Right atrium auricular region (tissue), 2 donors: ENCODE measurements at regions not wholly inside any gene's neighbourhood (a gene's known extent, or its start where the extent isn't known, plus 50 kb on each side); places are given as distances from the start of the nearest gene placed in this dataset.

Experiments used
- DNase-seq: peaks from one replicate; pipeline ENCODE4 v3.0.0-alpha.2; 2019; ENCODE audit warnings: low spot score
- H3K27ac ChIP-seq, 2 donors: fragments of 200-600 bp; sonication (generic); 1 replicate in 1 of 2; 2 replicates in 1 of 2; pipeline ENCODE4 v1.5.1; 2016 to 2019
- H3K27me3 ChIP-seq, 2 donors: fragments of 200-600 bp; sonication (generic); one replicate each; pipeline versions ENCODE4 v1.5.1 to v1.6.0; 2017 to 2019
- H3K36me3 ChIP-seq: fragments of 200-600 bp; sonication (generic); one replicate; pipeline ENCODE4 v1.5.1; 2016
- H3K4me1 ChIP-seq, 2 donors: fragments of 200-600 bp; sonication (generic); one replicate each; pipeline versions ENCODE4 v1.5.1 to v1.6.0; 2017 to 2019
- H3K4me3 ChIP-seq, 2 donors: fragments of 200-600 bp; sonication (generic); 1 replicate in 1 of 2; 2 replicates in 1 of 2; pipeline ENCODE4 v1.5.1; 2017 to 2019; ENCODE audit warnings: mild to moderate bottlenecking in 1 of 2, moderate library complexity in 1 of 2
- H3K9me3 ChIP-seq, 2 donors: fragments of 200-600 bp; sonication (generic); one replicate each; pipeline ENCODE4 v1.5.1; 2019
- CTCF ChIP-seq, 2 donors: fragments of 200-600 bp; sonication (generic); IDR thresholded peaks; one replicate each; pipeline ENCODE4 v1.5.1; 2019; ENCODE audit warnings: antibody characterized with exemption in 2 of 2

- no peak for TF ChIP-seq CTCF (IDR thresholded peaks at IDR 0.05)
- Histone ChIP-seq H3K27ac (no peak overlapping the region), H3K27me3 (no peaks in the 10 kb centered on the region), H3K4me3 (no peak overlapping the region), H3K4me1 (no peaks in the 10 kb centered on the region), H3K36me3 (no peaks in the 10 kb centered on the region), H3K9me3 (peaks cover 0 to 3% of the 10 kb centered on the region in 2 donors)
- DNase-seq: no peak
Observed at GRCh38 chr5:24916863-24917262, 272.1 kb upstream of the CDH10 start.

GRCh38 chr5:24909210-24909609, 264.4 kb upstream of the CDH10 start:
- no peaks in the 10 kb centered on the region for H3K36me3 ChIP-seq
- H3K27me3 ChIP-seq: no peaks in the 10 kb centered on the region
- no peaks in the 10 kb centered on the region for H3K4me1 ChIP-seq
- H3K9me3 ChIP-seq: no peaks in the 10 kb centered on the region
- no peak overlapping the region for H3K4me3 ChIP-seq
- no peak for DNase-seq
- H3K27ac ChIP-seq: no peak overlapping the region
- TF ChIP-seq CTCF (IDR thresholded peaks at IDR 0.05): no peak

- no peaks in the 10 kb centered on the region for H3K36me3 ChIP-seq
- H3K27me3 ChIP-seq: no peaks in the 10 kb centered on the region
- H3K4me1 ChIP-seq: no peaks in the 10 kb centered on the region
- H3K4me3 ChIP-seq: no peak overlapping the region
- DNase-seq: no peak
- no peak overlapping the region for H3K27ac ChIP-seq
- no peaks in the 10 kb centered on the region for H3K9me3 ChIP-seq
- no peak for TF ChIP-seq CTCF (IDR thresholded peaks at IDR 0.05)
Observed at GRCh38 chr5:24906689-24907088, 261.9 kb upstream of the CDH10 start.

- Histone ChIP-seq H3K4me3 (no peak overlapping the region), H3K36me3 (no peaks in the 10 kb centered on the region), H3K4me1 (no peaks in the 10 kb centered on the region), H3K9me3 (no peaks in the 10 kb centered on the region), H3K27me3 (no peaks in the 10 kb centered on the region), H3K27ac (no peak overlapping the region)
- no peak for TF ChIP-seq CTCF (IDR thresholded peaks at IDR 0.05)
- no peak for DNase-seq
Observed at GRCh38 chr5:24904981-24905517, 260.3 kb upstream of the CDH10 start.

GRCh38 chr5:24899180-24899579, 254.4 kb upstream of the CDH10 start:
- no peak for DNase-seq
- no peaks in the 10 kb centered on the region for H3K27me3 ChIP-seq
- H3K27ac ChIP-seq: no peak overlapping the region
- no peaks in the 10 kb centered on the region for H3K9me3 ChIP-seq
- H3K36me3 ChIP-seq: no peaks in the 10 kb centered on the region
- no peak overlapping the region for H3K4me3 ChIP-seq
- H3K4me1 ChIP-seq: no peaks in the 10 kb centered on the region
- no peak for TF ChIP-seq CTCF (IDR thresholded peaks at IDR 0.05)

- Histone ChIP-seq H3K36me3 (no peaks in the 10 kb centered on the region), H3K27me3 (no peaks in the 10 kb centered on the region), H3K4me1 (no peaks in the 10 kb centered on the region), H3K27ac (no peak overlapping the region), H3K9me3 (no peaks in the 10 kb centered on the region), H3K4me3 (no peak overlapping the region)
- DNase-seq: no peak
- TF ChIP-seq CTCF (IDR thresholded peaks at IDR 0.05): no peak
Observed at GRCh38 chr5:24864244-24864643, 219.5 kb upstream of the CDH10 start.
